Adrenal gland (tissue), 9 donors: ENCODE measurements at regions not wholly inside any gene's neighbourhood (a gene's known extent, or its start where the extent isn't known, plus 50 kb on each side); places are given as distances from the start of the nearest gene placed in this dataset.
A peak's percentile ranks its signal among the peaks of the same experiment; 100 is the strongest.

Experiments
- DNase-seq, 7 donors: peaks; one replicate each; pipeline ENCODE4 v3.0.0-alpha.2; 2019 to 2020
- H3K27ac ChIP-seq, 5 donors: fragments of 200-600 bp; sonication (generic) in 4 of 5; 1 replicate in 3 of 5; 2 replicates in 2 of 5; pipeline versions ENCODE4 v1.5.1 to v1.8.0; 2016 to 2020; ENCODE audit warnings: mild to moderate bottlenecking in 1 of 5
- H3K27me3 ChIP-seq: fragments of 200-600 bp; 2 replicates; pipeline ENCODE4 v1.8.0; 2021
- H3K36me3 ChIP-seq, 2 donors: fragments of 200-600 bp; replicated peaks in 1 of 2; 1 replicate in 1 of 2; 2 replicates in 1 of 2; pipeline versions ENCODE4 v1.5.1 to v1.8.0; 2018 to 2022
- H3K4me1 ChIP-seq, 2 donors: fragments of 200-600 bp; replicated peaks in 1 of 2; 1 replicate in 1 of 2; 2 replicates in 1 of 2; pipeline versions ENCODE4 v1.5.1 to v1.8.0; 2018 to 2021
- H3K4me3 ChIP-seq, 4 donors: fragments of 200-600 bp; sonication (generic) in 3 of 4; one replicate each; pipeline ENCODE4 v1.5.1; 2016 to 2018
- H3K9me3 ChIP-seq, 3 donors: fragments of 200-600 bp; sonication (generic) in 1 of 3; replicated peaks in 1 of 3; 1 replicate in 2 of 3; 2 replicates in 1 of 3; pipeline versions ENCODE4 v1.5.1 to v1.8.0; 2016 to 2021
- POLR2A ChIP-seq, 2 donors: fragments of 450-650 bp; IDR thresholded peaks; one replicate each; pipeline ENCODE4 v1.6.1; 2017; ENCODE audit warnings: antibody characterized with exemption in 2 of 2, mild to moderate bottlenecking in 2 of 2, moderate library complexity in 1 of 2
- WGBS, 4 donors: extraction: QIAGEN DNeasy Blood & Tissue Kit in 2 of 4; methylation state at CpG; one replicate each; pipeline versions ENCODE4 v1.1.5 to v1.1.7; 2013 to 2017; 5-methylcytosine and 5-hydroxymethylcytosine counted together
- intact Hi-C, 2 donors: fragments of 100-400 bp; cut with DNase I; formaldehyde crosslinking; loops; one replicate each; pipeline versions ENCODE4 v1.14.1 to v1.15.0; 2022 to 2023
- TF ChIP-seq, protein P1 (sequence below), 6 experiments: fragments of 450-650 bp in 4 of 6; fragments of 200-600 bp in 2 of 6; sonication (generic) in 1 of 6; IDR thresholded peaks; 1 replicate in 5 of 6; 2 replicates in 1 of 6; pipeline versions ENCODE4 v1.5.1 to v1.8.0; 2016 to 2021; ENCODE audit warnings: antibody characterized with exemption in 6 of 6, mild to moderate bottlenecking in 2 of 6, moderate library complexity in 1 of 6
- donor health status: healthy with polysubstance abuse.
- donor health status: Bipolar disorder and iron deficiency.
- donor health status: DM: yes; HTN: yes; CAD: no.
- donor health status: DM: no; HTN: no; CAD: no.
- donor health status: DM: no; HTN: no; CAD: no.

DNA sequence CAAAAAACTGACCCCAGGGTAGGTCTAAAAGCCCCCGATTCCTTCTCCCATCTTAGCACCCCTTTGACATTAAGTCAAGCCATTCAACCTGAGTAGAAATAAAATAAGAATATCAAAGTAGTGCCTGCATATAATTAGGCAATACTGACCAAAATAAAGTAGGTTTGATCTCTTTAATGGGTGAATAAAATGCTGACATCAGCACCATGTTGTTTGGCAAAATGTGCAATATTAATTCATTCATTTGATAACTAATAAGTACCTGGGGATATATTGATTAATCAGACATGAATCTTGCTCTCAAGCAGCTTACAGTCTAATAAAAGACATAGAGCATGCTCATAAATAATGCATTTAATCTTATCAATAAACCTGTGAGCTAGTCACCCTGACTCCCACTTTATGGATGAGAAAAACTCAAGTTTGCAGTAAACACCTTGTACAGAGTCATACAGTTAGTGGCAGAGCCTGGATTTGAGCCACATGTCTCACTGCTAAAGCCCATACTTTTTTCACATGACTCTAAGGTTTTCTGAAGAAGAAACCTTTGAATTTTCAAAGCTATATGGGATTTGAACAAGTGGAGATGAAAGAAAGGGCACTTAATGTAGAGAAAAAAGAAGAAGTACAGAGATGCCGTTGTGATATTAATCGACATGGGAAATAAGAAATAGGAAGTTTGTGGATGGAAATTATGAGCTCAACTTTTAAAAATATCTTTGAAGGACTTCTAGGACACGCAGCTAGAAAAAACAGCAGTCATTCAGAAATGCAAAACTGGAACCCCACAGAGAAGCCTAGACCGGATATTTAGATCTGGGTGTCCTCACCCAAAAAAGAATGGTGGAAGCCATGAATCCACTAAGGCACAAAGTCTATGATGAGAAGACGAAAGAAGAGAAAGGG is 183.9 kb downstream of the TOMM20 start:
- Histone ChIP-seq H3K27me3 (no peaks in the 10 kb centered on the region), H3K4me3 (no peak overlapping the region), H3K4me1 (peaks cover 0 to 5% of the 10 kb centered on the region in 2 donors), H3K36me3 (no peaks in the 10 kb centered on the region), H3K9me3 (no peaks in the 10 kb centered on the region), H3K27ac (peak overlapping the region in 2 of 5 donors; percentile 8 to 9)
- peak in 1 of 7 donors; percentile 15 for DNase-seq
- intact Hi-C loops = no loop called here
- TF ChIP-seq POLR2A (IDR thresholded peaks at IDR 0.05) = no peak
- TF ChIP-seq, protein P1, sequence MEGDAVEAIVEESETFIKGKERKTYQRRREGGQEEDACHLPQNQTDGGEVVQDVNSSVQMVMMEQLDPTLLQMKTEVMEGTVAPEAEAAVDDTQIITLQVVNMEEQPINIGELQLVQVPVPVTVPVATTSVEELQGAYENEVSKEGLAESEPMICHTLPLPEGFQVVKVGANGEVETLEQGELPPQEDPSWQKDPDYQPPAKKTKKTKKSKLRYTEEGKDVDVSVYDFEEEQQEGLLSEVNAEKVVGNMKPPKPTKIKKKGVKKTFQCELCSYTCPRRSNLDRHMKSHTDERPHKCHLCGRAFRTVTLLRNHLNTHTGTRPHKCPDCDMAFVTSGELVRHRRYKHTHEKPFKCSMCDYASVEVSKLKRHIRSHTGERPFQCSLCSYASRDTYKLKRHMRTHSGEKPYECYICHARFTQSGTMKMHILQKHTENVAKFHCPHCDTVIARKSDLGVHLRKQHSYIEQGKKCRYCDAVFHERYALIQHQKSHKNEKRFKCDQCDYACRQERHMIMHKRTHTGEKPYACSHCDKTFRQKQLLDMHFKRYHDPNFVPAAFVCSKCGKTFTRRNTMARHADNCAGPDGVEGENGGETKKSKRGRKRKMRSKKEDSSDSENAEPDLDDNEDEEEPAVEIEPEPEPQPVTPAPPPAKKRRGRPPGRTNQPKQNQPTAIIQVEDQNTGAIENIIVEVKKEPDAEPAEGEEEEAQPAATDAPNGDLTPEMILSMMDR (IDR thresholded peaks at IDR 0.05) = no peak
- 59 to 66% (median 62%) methylated on average over 6 of the region's 6 CpGs for WGBS, 4 donors

DNA sequence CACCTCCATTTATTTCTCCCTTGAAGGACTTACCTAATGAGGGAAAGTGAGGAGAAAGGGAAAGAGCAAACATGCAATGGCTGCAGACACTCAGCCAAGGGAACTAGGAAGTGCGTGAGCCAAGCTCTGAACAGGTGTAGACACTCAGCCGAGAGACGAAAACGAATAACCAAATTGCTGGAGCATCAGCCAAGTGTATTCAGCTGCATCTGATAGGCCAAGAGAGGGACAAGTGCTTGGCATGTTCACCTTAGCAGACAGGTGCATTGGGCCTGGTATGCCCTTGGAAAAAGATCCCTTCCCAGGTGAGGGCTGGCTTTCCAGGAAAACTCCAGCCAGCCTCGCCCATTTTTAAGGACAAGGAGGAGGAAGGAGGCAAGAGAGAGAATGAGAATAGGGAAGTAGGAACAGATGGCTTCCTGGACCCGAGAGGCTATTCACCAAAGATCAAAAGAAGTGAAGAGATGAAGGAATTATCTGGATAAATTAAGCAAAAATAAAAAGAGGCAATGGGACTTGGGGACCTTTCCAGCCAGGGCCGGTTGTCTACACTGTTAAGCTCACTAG is 184.7 kb downstream of the TOMM20 start:
- Histone ChIP-seq H3K27me3 (no peaks in the 10 kb centered on the region), H3K4me1 (peaks cover 0 to 5% of the 10 kb centered on the region in 2 donors), H3K27ac (no peak overlapping the region), H3K4me3 (no peak overlapping the region), H3K9me3 (no peaks in the 10 kb centered on the region), H3K36me3 (no peaks in the 10 kb centered on the region)
- WGBS, 4 donors = 77 to 84% (median 79%) methylated on average over 7 of the region's 7 CpGs
- intact Hi-C loops = no loop called here
- TF ChIP-seq, protein P1 (IDR thresholded peaks at IDR 0.05) = no peak
- TF ChIP-seq POLR2A (IDR thresholded peaks at IDR 0.05) = no peak
- DNase-seq = peak in 1 of 7 donors; percentile 36

DNA sequence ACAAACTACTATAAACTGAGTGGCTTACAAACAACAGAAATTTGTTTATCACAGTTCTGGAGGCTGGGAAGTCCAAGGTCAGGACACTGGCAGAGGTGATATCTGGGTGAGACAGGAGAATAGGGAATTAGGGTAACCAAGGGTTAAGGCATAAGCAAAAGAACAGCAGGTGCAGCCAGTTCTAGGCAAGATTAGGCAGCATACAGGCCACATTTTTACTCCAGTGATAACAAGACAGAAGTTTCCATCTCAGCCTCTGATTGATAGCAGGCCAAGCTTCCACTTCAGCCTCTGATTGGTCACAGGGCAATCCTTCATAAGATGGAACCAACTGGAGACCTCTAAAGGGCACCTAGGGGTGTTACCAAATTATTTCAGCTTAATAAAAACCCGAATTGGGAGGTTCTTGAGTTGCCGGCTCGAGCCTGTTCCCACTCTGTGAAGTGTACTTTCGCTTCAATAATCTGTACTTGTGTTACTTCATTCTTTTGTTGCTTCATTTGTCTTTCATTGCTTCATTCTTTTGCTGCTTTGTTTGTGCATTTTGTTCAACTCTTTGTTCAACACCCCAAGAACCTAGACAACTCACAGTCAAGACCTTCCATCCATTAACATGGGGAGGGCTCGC is 185.6 kb downstream of the TOMM20 start:
- H3K9me3 ChIP-seq = no peaks in the 10 kb centered on the region
- WGBS, 4 donors = 87 to 93% (median 89%) methylated on average over 5 of the region's 5 CpGs
- intact Hi-C loops = no loop called here
- DNase-seq = peak in 1 of 7 donors; percentile 40
- H3K36me3 ChIP-seq = no peaks in the 10 kb centered on the region
- peaks cover 0 to 5% of the 10 kb centered on the region in 2 donors for H3K4me1 ChIP-seq
- H3K27me3 ChIP-seq = no peaks in the 10 kb centered on the region
- H3K27ac ChIP-seq = no peak overlapping the region
- TF ChIP-seq POLR2A (IDR thresholded peaks at IDR 0.05) = no peak
- TF ChIP-seq, protein P1 (IDR thresholded peaks at IDR 0.05) = no peak
- no peak overlapping the region for H3K4me3 ChIP-seq

DNA sequence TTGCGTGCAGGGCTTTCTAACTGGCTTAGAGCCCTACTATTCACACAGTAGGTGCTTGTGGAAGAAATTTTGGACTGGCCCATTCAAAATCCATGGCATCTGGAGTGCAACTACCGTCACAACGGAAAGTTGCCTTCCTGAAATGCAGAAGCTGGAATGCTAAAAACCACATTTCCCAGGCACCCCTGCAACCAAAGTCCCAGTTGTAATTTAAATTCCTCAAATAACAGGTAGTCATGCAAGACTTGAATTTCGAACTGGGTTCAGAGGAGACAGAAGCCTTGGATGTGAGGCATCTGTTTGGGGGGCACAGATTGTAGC is 186.7 kb downstream of the TOMM20 start:
- peaks cover 0 to 5% of the 10 kb centered on the region in 2 donors for H3K4me1 ChIP-seq
- no peak overlapping the region for H3K4me3 ChIP-seq
- WGBS, 4 donors = 72 to 83% (median 79%) methylated on average over 4 of the region's 4 CpGs
- TF ChIP-seq, protein P1 (IDR thresholded peaks at IDR 0.05) = no peak
- no peak for TF ChIP-seq POLR2A (IDR thresholded peaks at IDR 0.05)
- peak in 1 of 7 donors; percentile 25 for DNase-seq
- no peaks in the 10 kb centered on the region for H3K9me3 ChIP-seq
- no peaks in the 10 kb centered on the region for H3K27me3 ChIP-seq
- no peak overlapping the region for H3K27ac ChIP-seq
- no peaks in the 10 kb centered on the region for H3K36me3 ChIP-seq
- intact Hi-C loops = no loop called here
